ENCODE measurements at regions not wholly inside any gene's neighbourhood (a gene's known extent, or its start where the extent isn't known, plus 50 kb on each side); places are given as distances from the start of the nearest gene placed in this dataset.

DNA sequence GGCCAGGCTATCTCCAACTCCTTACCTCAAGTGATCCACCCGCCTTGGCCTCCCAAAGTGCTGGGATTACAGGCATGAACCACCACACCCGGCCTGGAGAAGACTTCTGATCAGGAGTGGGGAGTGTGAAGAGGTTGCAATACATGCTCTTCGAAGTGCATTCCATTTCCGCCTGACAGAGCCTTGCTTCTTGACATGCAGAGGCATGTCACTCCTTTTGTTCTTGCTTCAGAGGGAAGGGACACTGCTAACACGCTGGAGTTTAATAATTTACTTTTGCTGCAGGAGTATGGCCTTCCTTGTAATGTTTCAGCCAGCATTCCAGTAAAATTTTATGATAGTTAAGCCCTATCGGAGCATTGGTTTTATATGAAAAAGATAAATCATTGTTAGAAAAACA lies 74.9 kb downstream of the SLC25A47 start:
- no peak overlapping the region for H3K4me3 ChIP-seq (ENCODE audit: low read depth, low read length)
- TF ChIP-seq, protein P1, sequence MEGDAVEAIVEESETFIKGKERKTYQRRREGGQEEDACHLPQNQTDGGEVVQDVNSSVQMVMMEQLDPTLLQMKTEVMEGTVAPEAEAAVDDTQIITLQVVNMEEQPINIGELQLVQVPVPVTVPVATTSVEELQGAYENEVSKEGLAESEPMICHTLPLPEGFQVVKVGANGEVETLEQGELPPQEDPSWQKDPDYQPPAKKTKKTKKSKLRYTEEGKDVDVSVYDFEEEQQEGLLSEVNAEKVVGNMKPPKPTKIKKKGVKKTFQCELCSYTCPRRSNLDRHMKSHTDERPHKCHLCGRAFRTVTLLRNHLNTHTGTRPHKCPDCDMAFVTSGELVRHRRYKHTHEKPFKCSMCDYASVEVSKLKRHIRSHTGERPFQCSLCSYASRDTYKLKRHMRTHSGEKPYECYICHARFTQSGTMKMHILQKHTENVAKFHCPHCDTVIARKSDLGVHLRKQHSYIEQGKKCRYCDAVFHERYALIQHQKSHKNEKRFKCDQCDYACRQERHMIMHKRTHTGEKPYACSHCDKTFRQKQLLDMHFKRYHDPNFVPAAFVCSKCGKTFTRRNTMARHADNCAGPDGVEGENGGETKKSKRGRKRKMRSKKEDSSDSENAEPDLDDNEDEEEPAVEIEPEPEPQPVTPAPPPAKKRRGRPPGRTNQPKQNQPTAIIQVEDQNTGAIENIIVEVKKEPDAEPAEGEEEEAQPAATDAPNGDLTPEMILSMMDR (IDR thresholded peaks at IDR 0.05; ENCODE audit: insufficient read depth, low read depth, low read length) = no peak
- no peak for DNase-seq (ENCODE audit: low read depth)

DNA sequence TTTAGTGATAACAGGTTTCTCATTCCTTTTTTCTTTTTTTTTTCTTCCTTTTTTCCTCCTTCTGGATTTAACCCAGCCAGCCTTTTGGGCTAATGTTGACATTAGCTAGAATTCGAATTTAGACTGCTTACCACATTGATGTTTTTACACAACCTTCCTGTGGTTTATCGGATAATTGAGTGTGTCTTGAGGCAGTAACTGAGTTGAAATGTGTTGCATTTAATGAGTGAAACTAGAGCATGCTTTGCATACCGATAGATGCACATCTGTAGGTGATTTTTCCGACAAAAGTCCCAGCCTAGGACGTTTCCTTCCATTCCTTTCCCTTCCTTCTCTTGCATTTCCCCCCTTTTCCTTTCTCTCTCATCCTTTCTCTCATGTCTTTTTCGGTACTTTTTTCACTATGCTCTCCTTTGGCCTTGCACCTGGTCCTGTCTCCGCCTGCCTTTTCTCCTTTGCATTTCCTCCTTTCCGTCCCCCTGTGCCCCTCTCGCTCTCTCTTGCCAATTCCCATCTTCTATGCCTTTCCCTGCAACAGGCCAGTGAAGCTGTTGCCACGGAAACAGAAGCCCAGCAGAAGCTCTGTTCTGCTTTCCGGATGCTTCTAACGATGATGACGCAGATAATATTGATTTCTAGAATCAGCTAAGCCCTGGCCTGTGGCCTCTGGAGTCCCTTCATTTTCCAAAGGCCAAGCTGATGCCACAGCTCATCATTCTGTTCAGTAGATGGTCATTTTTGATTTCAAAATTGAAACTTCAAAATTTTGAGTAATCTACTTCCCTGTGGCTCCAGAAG lies 76.1 kb downstream of the SLC25A47 start:
- H3K4me3 ChIP-seq (ENCODE audit: low read depth, low read length) = no peak overlapping the region
- DNase-seq (ENCODE audit: low read depth) = no peak
- TF ChIP-seq, protein P1 (IDR thresholded peaks at IDR 0.05; ENCODE audit: insufficient read depth, low read depth, low read length) = no peak

DNA sequence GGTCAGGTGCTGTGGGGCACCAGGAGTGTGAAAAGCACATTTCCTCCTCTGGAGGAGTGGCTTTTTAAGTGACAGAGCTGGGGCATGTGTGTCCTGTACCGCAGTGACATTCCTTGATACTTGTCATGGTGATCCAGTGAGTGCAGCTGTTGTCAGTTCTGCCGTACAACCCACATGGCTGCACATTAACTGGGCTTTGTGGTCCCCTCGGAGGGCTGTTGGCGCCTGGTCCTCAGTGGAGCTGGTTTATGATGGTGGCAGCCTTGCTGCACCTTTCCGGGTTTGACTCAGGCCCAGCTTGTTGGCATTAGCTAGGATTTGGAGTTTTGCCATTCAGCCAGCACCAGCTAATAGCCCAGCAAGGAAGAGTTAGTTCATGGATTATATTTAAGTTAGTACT lies 77.0 kb downstream of the SLC25A47 start:
- TF ChIP-seq, protein P1 (IDR thresholded peaks at IDR 0.05; ENCODE audit: insufficient read depth, low read depth, low read length) = no peak
- DNase-seq (ENCODE audit: low read depth) = no peak
- H3K4me3 ChIP-seq (ENCODE audit: low read depth, low read length) = no peak overlapping the region

DNA sequence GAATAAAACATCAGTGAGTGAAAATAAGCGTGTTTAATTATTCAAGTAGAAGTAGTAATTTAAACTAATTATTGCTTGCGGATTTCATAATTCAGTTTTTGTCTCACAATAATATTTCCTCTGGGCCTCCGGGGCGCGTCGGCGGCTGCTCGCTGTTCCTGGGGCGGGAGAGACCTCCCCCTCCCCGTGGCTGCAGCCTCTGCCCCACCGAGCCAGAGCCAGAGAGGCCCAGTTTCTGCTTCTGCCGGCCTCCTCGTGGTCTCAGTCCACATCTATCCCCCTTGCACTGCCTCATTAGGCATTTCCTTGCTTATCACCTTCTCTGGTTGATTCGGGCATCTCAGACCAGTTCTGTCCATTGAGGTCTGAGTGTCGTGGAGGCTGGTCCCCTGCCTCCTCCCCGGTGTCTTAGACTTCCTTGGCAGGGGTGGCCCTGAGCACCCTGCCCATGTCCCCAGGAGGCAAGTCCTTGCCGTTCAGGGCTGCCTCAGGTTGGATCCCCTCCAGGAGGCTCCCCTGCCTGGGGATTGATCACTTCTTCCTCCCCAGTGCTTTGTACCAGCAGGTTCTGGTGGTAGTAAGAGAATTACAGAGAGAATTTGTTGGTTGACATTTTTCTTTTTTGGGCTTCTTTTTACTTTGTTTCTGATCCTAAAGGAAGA lies 78.0 kb downstream of the SLC25A47 start:
- DNase-seq (ENCODE audit: low read depth) = no peak
- TF ChIP-seq, protein P1 (IDR thresholded peaks at IDR 0.05; ENCODE audit: insufficient read depth, low read depth, low read length) = no peak

DNA sequence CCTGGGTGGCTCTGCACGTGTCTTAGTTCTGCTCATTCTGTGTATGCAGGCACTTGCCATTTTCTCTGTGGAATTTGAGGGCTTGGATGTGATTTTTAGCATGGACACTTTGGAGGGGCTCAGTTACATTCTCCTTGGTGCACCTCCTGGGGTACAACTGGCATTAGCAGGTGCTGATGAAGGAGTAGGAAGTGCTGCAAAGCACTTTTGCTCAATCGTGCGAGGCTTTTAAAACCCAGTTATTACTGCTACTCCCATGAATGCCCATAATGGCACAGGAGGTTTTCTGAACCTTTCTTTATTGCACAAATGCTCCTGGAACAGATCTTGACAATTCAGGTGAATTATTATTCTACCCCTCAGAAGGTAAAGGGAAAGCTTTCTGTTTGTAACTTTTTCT lies 78.7 kb downstream of the SLC25A47 start:
- H3K4me3 ChIP-seq (ENCODE audit: low read depth, low read length) = no peak overlapping the region
- TF ChIP-seq, protein P1 (IDR thresholded peaks at IDR 0.05; ENCODE audit: insufficient read depth, low read depth, low read length) = no peak
- DNase-seq (ENCODE audit: low read depth) = no peak

More for the DNA sequence above, 78.0 kb downstream of the SLC25A47 start:
- H3K4me3 ChIP-seq (ENCODE audit: low read depth, low read length) = no peak overlapping the region

DNA sequence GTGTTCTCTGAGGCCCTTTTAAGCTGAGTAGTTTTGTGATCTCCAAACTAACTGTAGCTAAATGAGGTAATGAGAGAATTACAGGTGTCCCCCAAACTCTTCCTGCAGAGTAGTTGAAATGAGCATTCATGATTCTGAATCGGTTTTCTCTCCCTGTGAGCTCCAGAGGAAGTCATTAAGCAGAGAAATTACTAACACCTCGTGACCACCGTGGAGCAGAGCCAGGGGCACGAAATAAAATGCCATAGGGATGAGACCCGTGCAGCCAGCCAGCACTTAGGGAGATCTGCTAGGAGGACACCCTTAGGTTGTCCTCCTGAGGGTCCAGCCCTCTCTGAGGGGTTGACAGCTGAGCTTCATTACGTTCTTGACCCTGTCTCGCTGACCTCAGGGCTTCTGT lies 79.5 kb downstream of the SLC25A47 start:
- DNase-seq (ENCODE audit: low read depth) = no peak
- TF ChIP-seq, protein P1 (IDR thresholded peaks at IDR 0.05; ENCODE audit: insufficient read depth, low read depth, low read length) = no peak
- H3K4me3 ChIP-seq (ENCODE audit: low read depth, low read length) = no peak overlapping the region
